ENCODE measurements at regions not wholly inside any gene's neighbourhood (a gene's known extent, or its start where the extent isn't known, plus 50 kb on each side); places are given as distances from the start of the nearest gene placed in this dataset.

DNA sequence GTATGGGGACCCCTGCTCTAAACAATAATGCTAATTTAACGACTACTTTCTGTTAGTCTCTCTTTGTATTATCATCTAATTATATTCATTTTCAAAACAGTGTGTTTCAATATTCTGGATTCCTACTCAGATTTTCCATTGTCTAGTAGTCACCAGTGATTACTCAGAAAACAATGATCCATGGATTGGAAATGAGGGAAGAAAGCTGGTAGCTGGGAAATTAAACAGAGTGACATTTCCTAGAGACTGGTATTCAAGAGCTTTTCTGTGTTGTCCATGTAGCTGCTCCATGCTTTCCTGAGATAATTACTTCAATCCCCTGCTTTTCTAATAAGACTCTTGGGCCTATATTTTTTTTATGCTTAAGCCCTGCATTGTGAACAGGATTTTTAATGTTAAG lies 1862.1 kb upstream of the C9orf72 start:
- TF ChIP-seq, protein P1, sequence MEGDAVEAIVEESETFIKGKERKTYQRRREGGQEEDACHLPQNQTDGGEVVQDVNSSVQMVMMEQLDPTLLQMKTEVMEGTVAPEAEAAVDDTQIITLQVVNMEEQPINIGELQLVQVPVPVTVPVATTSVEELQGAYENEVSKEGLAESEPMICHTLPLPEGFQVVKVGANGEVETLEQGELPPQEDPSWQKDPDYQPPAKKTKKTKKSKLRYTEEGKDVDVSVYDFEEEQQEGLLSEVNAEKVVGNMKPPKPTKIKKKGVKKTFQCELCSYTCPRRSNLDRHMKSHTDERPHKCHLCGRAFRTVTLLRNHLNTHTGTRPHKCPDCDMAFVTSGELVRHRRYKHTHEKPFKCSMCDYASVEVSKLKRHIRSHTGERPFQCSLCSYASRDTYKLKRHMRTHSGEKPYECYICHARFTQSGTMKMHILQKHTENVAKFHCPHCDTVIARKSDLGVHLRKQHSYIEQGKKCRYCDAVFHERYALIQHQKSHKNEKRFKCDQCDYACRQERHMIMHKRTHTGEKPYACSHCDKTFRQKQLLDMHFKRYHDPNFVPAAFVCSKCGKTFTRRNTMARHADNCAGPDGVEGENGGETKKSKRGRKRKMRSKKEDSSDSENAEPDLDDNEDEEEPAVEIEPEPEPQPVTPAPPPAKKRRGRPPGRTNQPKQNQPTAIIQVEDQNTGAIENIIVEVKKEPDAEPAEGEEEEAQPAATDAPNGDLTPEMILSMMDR (IDR thresholded peaks at IDR 0.05 in 2 of 3, conservative IDR thresholded peaks at IDR 0.05 in 1 of 3; ENCODE audit: borderline replicate concordance in 1 of 3, insufficient read depth in 1 of 3, low read depth in 2 of 3, low read length in 2 of 3): no peak
- TF ChIP-seq, protein P2, sequence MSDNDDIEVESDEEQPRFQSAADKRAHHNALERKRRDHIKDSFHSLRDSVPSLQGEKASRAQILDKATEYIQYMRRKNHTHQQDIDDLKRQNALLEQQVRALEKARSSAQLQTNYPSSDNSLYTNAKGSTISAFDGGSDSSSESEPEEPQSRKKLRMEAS (IDR thresholded peaks at IDR 0.05): no peak
- TF ChIP-seq, protein P3, sequence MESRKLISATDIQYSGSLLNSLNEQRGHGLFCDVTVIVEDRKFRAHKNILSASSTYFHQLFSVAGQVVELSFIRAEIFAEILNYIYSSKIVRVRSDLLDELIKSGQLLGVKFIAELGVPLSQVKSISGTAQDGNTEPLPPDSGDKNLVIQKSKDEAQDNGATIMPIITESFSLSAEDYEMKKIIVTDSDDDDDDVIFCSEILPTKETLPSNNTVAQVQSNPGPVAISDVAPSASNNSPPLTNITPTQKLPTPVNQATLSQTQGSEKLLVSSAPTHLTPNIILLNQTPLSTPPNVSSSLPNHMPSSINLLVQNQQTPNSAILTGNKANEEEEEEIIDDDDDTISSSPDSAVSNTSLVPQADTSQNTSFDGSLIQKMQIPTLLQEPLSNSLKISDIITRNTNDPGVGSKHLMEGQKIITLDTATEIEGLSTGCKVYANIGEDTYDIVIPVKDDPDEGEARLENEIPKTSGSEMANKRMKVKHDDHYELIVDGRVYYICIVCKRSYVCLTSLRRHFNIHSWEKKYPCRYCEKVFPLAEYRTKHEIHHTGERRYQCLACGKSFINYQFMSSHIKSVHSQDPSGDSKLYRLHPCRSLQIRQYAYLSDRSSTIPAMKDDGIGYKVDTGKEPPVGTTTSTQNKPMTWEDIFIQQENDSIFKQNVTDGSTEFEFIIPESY (IDR thresholded peaks at IDR 0.05; ENCODE audit: extremely low read depth, insufficient replicate concordance, low read length): no peak
- no peak for TF ChIP-seq POLR2AphosphoS5 (IDR thresholded peaks at IDR 0.05; ENCODE audit: low read depth, low read length)
- TF ChIP-seq EGR1 (IDR thresholded peaks at IDR 0.05; ENCODE audit: low read depth): no peak
- TF ChIP-seq SP1 (IDR thresholded peaks at IDR 0.05; ENCODE audit: low read depth): no peak
- no peak for TF ChIP-seq RAD21 (IDR thresholded peaks at IDR 0.05; ENCODE audit: low read depth)
- no peak for TF ChIP-seq EZH2 (IDR thresholded peaks at IDR 0.05)
- no peak for TF ChIP-seq POLR2A (IDR thresholded peaks at IDR 0.05; ENCODE audit: borderline replicate concordance, extremely low read depth, insufficient read depth, insufficient read length)
- TF ChIP-seq ZNF274 (IDR thresholded peaks at IDR 0.05; ENCODE audit: low read depth, low read length): no peak
